ENCODE measurements at regions not wholly inside any gene's neighbourhood (a gene's known extent, or its start where the extent isn't known, plus 50 kb on each side); places are given as distances from the start of the nearest gene placed in this dataset.

- Histone ChIP-seq H3K36me3 (ENCODE audit: insufficient read depth) (no peaks in the 10 kb centered on the region), H3K79me2 (replicated peaks; ENCODE audit: insufficient read depth) (no peaks in the 10 kb centered on the region), H3K27me3 (ENCODE audit: insufficient read depth) (no peaks in the 10 kb centered on the region), H3K9me2 (ENCODE audit: insufficient read depth) (no peaks in the 10 kb centered on the region), H3F3A (replicated peaks; ENCODE audit: low read depth) (no peaks in the 10 kb centered on the region), H3K4me2 (no peak overlapping the region), H3K4me1 (ENCODE audit: insufficient read depth) (no peaks in the 10 kb centered on the region; the same call in 1 of the 2 replicates), H2AFZ (no peak overlapping the region), H3K4me3 (no peak overlapping the region), H3K27ac (ENCODE audit: low read depth) (no peak overlapping the region), H4K20me1 (replicated peaks; ENCODE audit: insufficient read depth) (no peaks in the 10 kb centered on the region)
- no peaks in the 10 kb centered on the region for H3K9me3 Mint-ChIP-seq
- H3K4me1 Mint-ChIP-seq, result no peaks in the 10 kb centered on the region
- DNase-seq (ENCODE audit: low spot score) (no peak), ATAC-seq (no peak)
- no peak overlapping the region for H3K4me3 Mint-ChIP-seq
- no peak overlapping the region for H3K27ac Mint-ChIP-seq
- H3K27me3 Mint-ChIP-seq (ENCODE audit: insufficient read depth, low read depth, poor library complexity), result no peaks in the 10 kb centered on the region
- TF ChIP-seq JUNB (IDR thresholded peaks at IDR 0.05; ENCODE audit: unreplicated experiment), result no peak
- TF ChIP-seq EZH2 (IDR thresholded peaks at IDR 0.05; ENCODE audit: low read depth, unreplicated experiment), result no peak
- TF ChIP-seq REST (IDR thresholded peaks at IDR 0.05; ENCODE audit: unreplicated experiment), result no peak
- no peak for TF ChIP-seq CREB1 (CRISPR knock-in tag; IDR thresholded peaks at IDR 0.05; ENCODE audit: low read depth)
- no peak for TF ChIP-seq NANOG (IDR thresholded peaks at IDR 0.05; ENCODE audit: borderline replicate concordance)
- TF ChIP-seq ZNF462 (CRISPR knock-in tag; IDR thresholded peaks at IDR 0.05), result no peak
- no peak for TF ChIP-seq ZNF114 (CRISPR knock-in tag; IDR thresholded peaks at IDR 0.05)
- TF ChIP-seq ZNF331 (CRISPR knock-in tag; IDR thresholded peaks at IDR 0.05; ENCODE audit: low read depth), result no peak
- no peak for TF ChIP-seq CTCF (conservative IDR thresholded peaks at IDR 0.05; ENCODE audit: low read depth in 2 of 2)
- TF ChIP-seq, protein P1, sequence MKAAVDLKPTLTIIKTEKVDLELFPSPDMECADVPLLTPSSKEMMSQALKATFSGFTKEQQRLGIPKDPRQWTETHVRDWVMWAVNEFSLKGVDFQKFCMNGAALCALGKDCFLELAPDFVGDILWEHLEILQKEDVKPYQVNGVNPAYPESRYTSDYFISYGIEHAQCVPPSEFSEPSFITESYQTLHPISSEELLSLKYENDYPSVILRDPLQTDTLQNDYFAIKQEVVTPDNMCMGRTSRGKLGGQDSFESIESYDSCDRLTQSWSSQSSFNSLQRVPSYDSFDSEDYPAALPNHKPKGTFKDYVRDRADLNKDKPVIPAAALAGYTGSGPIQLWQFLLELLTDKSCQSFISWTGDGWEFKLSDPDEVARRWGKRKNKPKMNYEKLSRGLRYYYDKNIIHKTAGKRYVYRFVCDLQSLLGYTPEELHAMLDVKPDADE (IDR thresholded peaks at IDR 0.05), result no peak
- TF ChIP-seq EZH2phosphoT487 (IDR thresholded peaks at IDR 0.05; ENCODE audit: unreplicated experiment), result no peak
- TF ChIP-seq STAT1 (IDR thresholded peaks at IDR 0.05; ENCODE audit: unreplicated experiment), result no peak
- TF ChIP-seq POLR2AphosphoS5 (IDR thresholded peaks at IDR 0.05; ENCODE audit: low read depth), result no peak
- no peaks in the 10 kb centered on the region for H3K36me3 Mint-ChIP-seq (ENCODE audit: low read depth)
These were observed 58.6 kb upstream of the PGR start for GRCh38 chr11:101188173-101188572.

Measured in GM23338 (cell line).